SH-SY5Y (cell line): ENCODE measurements at regions not wholly inside any gene's neighbourhood (a gene's known extent, or its start where the extent isn't known, plus 50 kb on each side); places are given as distances from the start of the nearest gene placed in this dataset.

Experiments used
- GATA2 ChIP-seq: IDR thresholded peaks from 2 replicates; pipeline ENCODE4 v1.6.1; 2011; ENCODE audit warnings: mild to moderate bottlenecking, low read depth, low read length
- GATA3 ChIP-seq: IDR thresholded peaks from 2 replicates; pipeline ENCODE4 v1.6.1; 2011; ENCODE audit warnings: low read depth, mild to moderate bottlenecking, low read length, moderate library complexity

DNA sequence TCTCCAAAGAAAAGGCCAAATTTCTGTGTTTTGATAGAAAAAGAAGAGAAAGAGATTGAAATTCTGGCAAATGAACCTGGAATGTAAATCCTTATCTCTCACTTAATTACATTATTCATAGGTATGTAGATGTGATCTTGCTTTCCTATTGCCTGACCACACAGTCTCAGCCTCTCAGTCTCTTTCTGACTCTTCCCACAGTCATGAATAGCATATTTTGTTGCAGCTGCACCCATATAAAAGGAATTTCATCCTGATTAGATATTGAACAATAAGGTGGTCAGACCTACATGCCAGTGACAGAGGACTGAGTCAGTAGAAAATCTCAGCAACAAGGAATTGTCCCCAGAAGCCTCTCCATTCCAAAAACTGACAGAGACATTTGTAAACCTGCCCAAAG is 62.9 kb upstream of the LRRC4C start:
- TF ChIP-seq GATA2 (no peak), GATA3 (no peak)
